PC-3 (cell line): ENCODE measurements at regions not wholly inside any gene's neighbourhood (a gene's known extent, or its start where the extent isn't known, plus 50 kb on each side); places are given as distances from the start of the nearest gene placed in this dataset.

Experiments
- ATAC-seq: fragments of 200-7000 bp; cut with Tn5 transposase; 2 replicates; pipeline ENCODE4 v1.9.1; 2020; ENCODE audit warnings: mild to moderate bottlenecking, moderate library complexity
- BruUV-seq: library from RNA; stranded (reverse); fragments of 400-500 nt; replicated peaks from 2 replicates; lab custom pipeline; 2021; lab: Mats Ljungman, UMichigan
- CTCF ChIA-PET: fragments of 300-600 bp; sonication (Branson Sonifier 250); formaldehyde crosslinking; loops from one replicate; lab custom pipeline; 2022; ENCODE audit warnings: antibody characterized with exemption; lab: Charles Lee
- POLR2A ChIA-PET: fragments of 300-600 bp; sonication (Branson Sonifier 250); formaldehyde crosslinking; loops from one replicate; lab custom pipeline; 2022; ENCODE audit warnings: antibody characterized with exemption; ENCODE audit not compliant: unreplicated experiment; lab: Charles Lee
- DNase-seq: peaks from one replicate; pipeline ENCODE4 v3.0.0-alpha.2; 2015
- H2AFZ ChIP-seq: fragments of 300-600 bp; sonication (generic); 2 replicates; pipeline ENCODE4 v1.6.0; 2016; ENCODE audit warnings: antibody characterized with exemption, low read length
- H3F3A ChIP-seq: fragments of 300-600 bp; sonication (generic); one replicate; pipeline ENCODE4 v1.6.0; 2017; ENCODE audit warnings: antibody characterized with exemption, low read length, control low read depth, mild to moderate bottlenecking; ENCODE audit not compliant: unreplicated experiment
- H3K27ac ChIP-seq: fragments of 300-600 bp; sonication (generic); 2 replicates; pipeline ENCODE4 v1.5.1; 2016; ENCODE audit warnings: mild to moderate bottlenecking, low read length
- H3K27me3 ChIP-seq: fragments of 300-600 bp; sonication (generic); 2 replicates; pipeline ENCODE4 v1.6.1; 2016; ENCODE audit warnings: low read length, mixed read lengths
- H3K36me3 ChIP-seq: fragments of 300-600 bp; sonication (generic); 2 replicates; pipeline ENCODE4 v1.6.1; 2016; ENCODE audit warnings: low read depth, mixed run types, low read length, mixed read lengths
- H3K4me1 ChIP-seq: fragments of 300-600 bp; sonication (generic); 2 replicates; pipeline ENCODE4 v1.5.1; 2016; ENCODE audit warnings: low read length; ENCODE audit not compliant: insufficient read depth
- H3K4me2 ChIP-seq: fragments of 300-600 bp; sonication (generic); 2 replicates; pipeline ENCODE4 v1.6.0; 2016; ENCODE audit warnings: low read length
- H3K4me3 ChIP-seq: fragments of 300-600 bp; sonication (generic); 2 replicates; pipeline ENCODE4 v1.5.1; 2016; ENCODE audit warnings: mild to moderate bottlenecking, low read length, mixed read lengths
- H3K79me2 ChIP-seq: fragments of 300-600 bp; sonication (generic); 2 replicates; pipeline ENCODE4 v1.6.1; 2017; ENCODE audit warnings: low read length, mixed read lengths
- H3K9ac ChIP-seq: fragments of 300-600 bp; sonication (generic); 2 replicates; pipeline ENCODE4 v1.6.0; 2016; ENCODE audit warnings: mild to moderate bottlenecking, low read length
- H3K9me2 ChIP-seq: fragments of 300-600 bp; sonication (generic); replicated peaks from 2 replicates; pipeline ENCODE4 v1.6.1; 2016; ENCODE audit warnings: mixed run types, low read length, mixed read lengths
- H3K9me3 ChIP-seq: fragments of 300-600 bp; sonication (generic); 2 replicates; pipeline ENCODE4 v1.6.1; 2016; ENCODE audit warnings: low read length, mixed read lengths
- H4K20me1 ChIP-seq: fragments of 300-600 bp; sonication (generic); 2 replicates; pipeline ENCODE4 v1.6.1; 2016; ENCODE audit warnings: low read length, mixed read lengths
- CTCF ChIP-seq: fragments of 300-600 bp; sonication (generic); conservative IDR thresholded peaks from 2 replicates; pipeline ENCODE4 v1.5.1; 2017; ENCODE audit warnings: antibody characterized with exemption, low read depth, mild to moderate bottlenecking, low read length
- EZH2 ChIP-seq: fragments of 300-600 bp; sonication (generic); IDR thresholded peaks from one replicate; pipeline ENCODE4 v1.6.1; 2017; ENCODE audit warnings: antibody characterized with exemption, mild to moderate bottlenecking, low read length; ENCODE audit not compliant: unreplicated experiment
- EZH2phosphoT487 ChIP-seq: fragments of 300-600 bp; sonication (generic); IDR thresholded peaks from 2 replicates; pipeline ENCODE4 v1.6.1; 2018; ENCODE audit warnings: mild to moderate bottlenecking, antibody characterized with exemption, low read length, borderline replicate concordance
- intact Hi-C: fragments of 100-400 bp; cut with micrococcal nuclease; formaldehyde crosslinking; loops from 2 replicates; pipeline ENCODE4 v1.9.0; 2023

- H3K4me1 ChIP-seq: peaks cover 15% of the 10 kb centered on the region
- POLR2A ChIA-PET: no interaction called here
- H3K4me2 ChIP-seq: no peak overlapping the region
- H3F3A ChIP-seq: no peaks in the 10 kb centered on the region
- BruUV-seq: no TSS peak
- DNase-seq (no peak), ATAC-seq (no peak)
- no peaks in the 10 kb centered on the region for H3K9me2 ChIP-seq
- H3K9ac ChIP-seq: no peak overlapping the region
- no peaks in the 10 kb centered on the region for H3K36me3 ChIP-seq
- no peaks in the 10 kb centered on the region for H4K20me1 ChIP-seq
- no peak overlapping the region for H3K27ac ChIP-seq
- no peaks in the 10 kb centered on the region for H3K79me2 ChIP-seq
- no peak overlapping the region for H2AFZ ChIP-seq
- intact Hi-C loops: no loop called here
- TF ChIP-seq CTCF (no peak), EZH2phosphoT487 (no peak), EZH2 (no peak)
- CTCF ChIA-PET: no interaction called here
- no peak overlapping the region for H3K4me3 ChIP-seq
- no peaks in the 10 kb centered on the region for H3K9me3 ChIP-seq
- no peaks in the 10 kb centered on the region for H3K27me3 ChIP-seq
Measured at GRCh38 chr7:17131983-17132655, 166.3 kb upstream of the AHR start.

- no peak for TF ChIP-seq EZH2phosphoT487
- no peak for TF ChIP-seq CTCF
- no peak for TF ChIP-seq EZH2
- H3K4me2 ChIP-seq: no peak overlapping the region
- H3K36me3 ChIP-seq: no peaks in the 10 kb centered on the region
- H3K9me3 ChIP-seq: no peaks in the 10 kb centered on the region
- no peaks in the 10 kb centered on the region for H3K79me2 ChIP-seq
- H3K9ac ChIP-seq: no peak overlapping the region
- H4K20me1 ChIP-seq: no peaks in the 10 kb centered on the region
- no peaks in the 10 kb centered on the region; the same call in 1 of the 2 replicates for H3K9me2 ChIP-seq
- ATAC-seq: no peak
- no peak overlapping the region for H3K4me3 ChIP-seq
- peaks cover 17% of the 10 kb centered on the region for H3K4me1 ChIP-seq
- no peaks in the 10 kb centered on the region for H3K27me3 ChIP-seq
- no peak overlapping the region for H3K27ac ChIP-seq
- BruUV-seq: no TSS peak
- no peak for DNase-seq
- ChIA-PET CTCF (no interaction called here), POLR2A (no interaction called here)
- no peak overlapping the region for H2AFZ ChIP-seq
- H3F3A ChIP-seq: no peaks in the 10 kb centered on the region
- intact Hi-C loops: no loop called here
Measured at GRCh38 chr7:17132726-17133125, 165.7 kb upstream of the AHR start.

- Histone ChIP-seq H3K79me2 (no peaks in the 10 kb centered on the region), H3K36me3 (no peaks in the 10 kb centered on the region), H3K9me3 (no peaks in the 10 kb centered on the region), H3K27ac (no peak overlapping the region), H3F3A (peaks cover 5% of the 10 kb centered on the region), H3K27me3 (no peaks in the 10 kb centered on the region), H3K9ac (no peak overlapping the region), H3K9me2 (no peaks in the 10 kb centered on the region; the same call in 1 of the 2 replicates), H2AFZ (no peak overlapping the region), H3K4me2 (no peak overlapping the region), H3K4me3 (no peak overlapping the region), H3K4me1 (peaks cover 29% of the 10 kb centered on the region), H4K20me1 (no peaks in the 10 kb centered on the region)
- ChIA-PET POLR2A (no interaction called here), CTCF (no interaction called here)
- ATAC-seq: no peak
- TF ChIP-seq CTCF: no peak
- no peak for TF ChIP-seq EZH2phosphoT487
- TF ChIP-seq EZH2: no peak
- DNase-seq: no peak
- BruUV-seq: no TSS peak
- intact Hi-C loops: no loop called here
Measured at GRCh38 chr7:17133977-17134376, 164.5 kb upstream of the AHR start.
